K562 (cell line): ENCODE measurements at regions not wholly inside any gene's neighbourhood (a gene's known extent, or its start where the extent isn't known, plus 50 kb on each side); places are given as distances from the start of the nearest gene placed in this dataset.

Experiments
- ATAC-seq: fragments of 200-7000 bp; cut with Tn5 transposase; 3 replicates; pipeline ENCODE4 v1.9.1; 2020; ENCODE audit warnings: moderate library complexity
- BruUV-seq: library from RNA; stranded (reverse); fragments of 400-500 nt; replicated peaks from 2 replicates; lab custom pipeline; 2021; lab: Mats Ljungman, UMichigan
- CTCF ChIA-PET: fragments of 300-600 bp; formaldehyde crosslinking; extraction: SDS; loops from one replicate; lab custom pipeline; 2021; ENCODE audit warnings: low intra/inter-chr PET ratio; lab: Yijun Ruan, JAX
- POLR2A ChIA-PET: fragments of 300-600, 350-650 bp; sonication (Branson Sonifier 250); formaldehyde crosslinking; extraction: SDS; loops from one replicate; lab custom pipeline; 2021; ENCODE audit warnings: antibody characterized with exemption, inconsistent platforms; lab: Yijun Ruan, JAX
- DNase-seq, 4 experiments: peaks; one replicate each; pipeline versions ENCODE4 v3.0.0 to v3.0.0-alpha.2; 2011 to 2018; ENCODE audit warnings: low spot score in 3 of 4, mixed read lengths in 3 of 4; ENCODE audit errors: extremely low read depth in 1 of 4
- FAIRE-seq: peaks from 2 replicates; lab custom pipeline; 2011; peaks lifted over from hg19 to GRCh38; lab: Jason Lieb, UNC
- H2AFZ ChIP-seq: 2 replicates; pipeline ENCODE4 v1.6.0; 2011; ENCODE audit warnings: low read depth, low read length, control low read depth, inconsistent platforms
- H3K27ac ChIP-seq: fragments of 200-600 bp; 3 replicates; pipeline ENCODE4 v1.8.0; 2011; ENCODE audit warnings: low read depth, mild to moderate bottlenecking, control low read depth, inconsistent platforms, low read length, moderate library complexity, mixed read lengths; ENCODE audit errors: extremely low read depth
- H3K27me3 ChIP-seq, 2 experiments: fragments of 300-600 bp in 1 of 2; 2 replicates in 1 of 2; 3 replicates in 1 of 2; pipeline versions ENCODE4 v1.6.0 to v1.8.0; 2011; ENCODE audit warnings: inconsistent platforms in 2 of 2, low read length in 2 of 2, mild to moderate bottlenecking in 1 of 2, mixed read lengths in 1 of 2, moderate library complexity in 1 of 2; ENCODE audit not compliant: control insufficient read depth in 2 of 2, insufficient read depth in 2 of 2
- H3K36me3 ChIP-seq: fragments of 300-600 bp; 3 replicates; pipeline ENCODE4 v1.8.0; 2011; ENCODE audit warnings: mild to moderate bottlenecking, low read length, inconsistent platforms; ENCODE audit not compliant: control insufficient read depth, insufficient read depth
- H3K4me1 ChIP-seq, 2 experiments: fragments of 200-600 bp in 1 of 2; replicated peaks in 1 of 2; 2 replicates in 1 of 2; 3 replicates in 1 of 2; pipeline versions ENCODE4 v1.5.1 to v1.8.0; 2011; ENCODE audit warnings: inconsistent platforms in 2 of 2, low read length in 2 of 2, mild to moderate bottlenecking in 1 of 2, mixed read lengths in 1 of 2, moderate library complexity in 1 of 2; ENCODE audit not compliant: control insufficient read depth in 2 of 2, insufficient read depth in 2 of 2
- H3K4me2 ChIP-seq: 2 replicates; pipeline ENCODE4 v1.6.1; 2011; ENCODE audit warnings: low read length, control low read depth, inconsistent platforms, mixed read lengths; ENCODE audit not compliant: insufficient read depth
- H3K4me3 ChIP-seq: fragments of 200-600 bp; sonication (generic), shearing (Covaris generic); 2 replicates; pipeline ENCODE4 v1.5.1; 2016; ENCODE audit warnings: control low read depth, inconsistent platforms
- H3K79me2 ChIP-seq: fragments of 200-600 bp; 3 replicates; pipeline ENCODE4 v1.8.0; 2011; ENCODE audit warnings: low read length, inconsistent platforms; ENCODE audit not compliant: control insufficient read depth, insufficient read depth
- H3K9ac ChIP-seq, 2 experiments: 2 replicates each; pipeline versions ENCODE4 v1.6.0 to v1.6.1; 2011; ENCODE audit warnings: low read depth in 2 of 2, low read length in 2 of 2, control low read depth in 1 of 2, inconsistent platforms in 1 of 2, mild to moderate bottlenecking in 1 of 2, mixed read lengths in 1 of 2; ENCODE audit not compliant: insufficient read depth in 1 of 2
- H3K9me1 ChIP-seq: one replicate; pipeline ENCODE4 v1.6.0; 2011; ENCODE audit warnings: inconsistent platforms, mild to moderate bottlenecking, low read length, moderate library complexity; ENCODE audit not compliant: control insufficient read depth, insufficient read depth
- H3K9me3 ChIP-seq: replicated peaks from 2 replicates; pipeline ENCODE4 v1.5.1; 2011; ENCODE audit warnings: low read depth, low read length, inconsistent platforms; ENCODE audit not compliant: control insufficient read depth, insufficient read depth
- H4K20me1 ChIP-seq: replicated peaks from 2 replicates; pipeline ENCODE4 v1.6.1; 2011; ENCODE audit warnings: low read length, inconsistent platforms, mixed read lengths; ENCODE audit not compliant: control insufficient read depth, insufficient read depth
- CHD2 ChIP-seq: IDR thresholded peaks from 2 replicates; pipeline ENCODE4 v1.6.1; 2011; ENCODE audit warnings: low read depth, low read length
- CREM ChIP-seq: IDR thresholded peaks from 2 replicates; pipeline ENCODE4 v1.6.1; 2014; ENCODE audit warnings: antibody characterized with exemption, low read depth
- GATAD2B ChIP-seq: fragments of 450-650 bp; IDR thresholded peaks from 2 replicates; pipeline ENCODE4 v1.6.1; 2017; ENCODE audit warnings: mild to moderate bottlenecking, borderline replicate concordance
- KLF10 ChIP-seq: fragments of 250-450 bp; sonication (Bioruptor Pico); IDR thresholded peaks from 2 replicates; pipeline ENCODE4 v1.6.1; 2021; ENCODE audit warnings: matching md5 sums
- TAL1 ChIP-seq: fragments of 450-650 bp; IDR thresholded peaks from 2 replicates; pipeline ENCODE4 v1.6.1; 2016; ENCODE audit warnings: mild to moderate bottlenecking
- XRCC5 ChIP-seq: fragments of 200-400 bp; formaldehyde crosslinking; IDR thresholded peaks from 2 replicates; pipeline ENCODE4 v1.6.1; 2017; ENCODE audit warnings: low read depth, mild to moderate bottlenecking, low read length
- ZNF174 ChIP-seq: fragments of 250-450 bp; sonication (Bioruptor Pico); IDR thresholded peaks from 2 replicates; pipeline ENCODE4 v1.4.0; 2020; ENCODE audit warnings: mild to moderate bottlenecking
- ZNF24 ChIP-seq: fragments of 450-650 bp; IDR thresholded peaks from 2 replicates; pipeline ENCODE4 v1.6.1; 2016
- ZNF644 ChIP-seq: fragments of 200-800 bp; sonication (Bioruptor generic); IDR thresholded peaks from 2 replicates; pipeline ENCODE4 v1.6.1; 2016; ENCODE audit warnings: low read depth, missing genetic modification characterization, missing compliant biosample characterization
- WGBS: fragments of 100-300 bp; shearing (Covaris generic); methylation state at CpG from one replicate; pipeline ENCODE4 v1.1.6; 2016; ENCODE audit warnings: low coverage, mixed read lengths; ENCODE audit not compliant: insufficient coverage; ENCODE audit errors: missing lambda C conversion rate; 5-methylcytosine and 5-hydroxymethylcytosine counted together
- in situ Hi-C: fragments of 300-500 bp; cut with MboI; formaldehyde crosslinking; loops from 4 replicates; pipeline ENCODE4 v1.15.0; 2018; ENCODE audit warnings: inconsistent platforms, mixed read lengths
- intact Hi-C: fragments of 100-400 bp; cut with micrococcal nuclease; formaldehyde crosslinking; loops from 2 replicates; pipeline ENCODE4 v1.14.2; 2022
- TF ChIP-seq, protein P1 (sequence below): sonication (generic); formaldehyde crosslinking; IDR thresholded peaks from 2 replicates; pipeline ENCODE4 v1.8.0; 2022; ENCODE audit warnings: mild to moderate bottlenecking, low read depth, missing genetic modification reagents
- TF ChIP-seq, protein P2 (sequence below): sonication (generic); formaldehyde crosslinking; IDR thresholded peaks from 2 replicates; pipeline ENCODE4 v1.8.0; 2022; ENCODE audit warnings: missing genetic modification reagents, mild to moderate bottlenecking, borderline replicate concordance
- TF ChIP-seq, protein P3 (sequence below): fragments of 250-450 bp; sonication (Bioruptor Pico); IDR thresholded peaks from 2 replicates; pipeline ENCODE4 v1.8.0; 2021; ENCODE audit warnings: moderate library complexity, mild to moderate bottlenecking, inconsistent platforms
- TF ChIP-seq, protein P4 (sequence below): fragments of 450-650 bp; conservative IDR thresholded peaks from 2 replicates; pipeline ENCODE4 v1.6.1; 2016; ENCODE audit warnings: missing genetic modification characterization, low read depth, mild to moderate bottlenecking, control low read depth, missing compliant biosample characterization
- TF ChIP-seq, protein P5 (sequence below): fragments of 250-450 bp; sonication (Bioruptor Pico); IDR thresholded peaks from 2 replicates; pipeline ENCODE4 v1.5.0; 2021
- TF ChIP-seq, protein P6 (sequence below): fragments of 150-350 bp; conservative IDR thresholded peaks from 2 replicates; pipeline ENCODE4 v1.6.1; 2014; ENCODE audit warnings: low read length

DNA sequence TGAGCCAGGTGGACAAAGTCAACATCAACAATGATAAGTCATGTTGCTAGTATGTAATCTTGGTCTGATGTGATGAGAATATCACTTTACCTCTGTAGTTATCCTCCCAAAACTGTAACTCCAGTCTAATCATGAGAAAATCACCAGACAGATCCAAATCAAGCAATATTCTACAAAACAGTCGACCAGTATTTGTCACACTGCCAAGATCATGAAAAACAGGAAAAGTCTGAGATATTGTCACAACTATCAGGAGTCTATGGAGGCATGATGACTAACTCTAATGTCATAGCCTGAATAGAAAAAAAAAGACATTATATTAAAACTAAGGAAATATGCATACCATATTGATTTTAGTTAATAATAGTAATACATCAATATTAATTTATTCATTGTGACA, 1883.3 kb upstream of the CELF4 start:
- H3K79me2 ChIP-seq: no peaks in the 10 kb centered on the region
- ChIA-PET CTCF (no interaction called here), POLR2A (no interaction called here)
- H3K27ac ChIP-seq: no peak overlapping the region
- ATAC-seq: no peak
- no peak overlapping the region for H3K9ac ChIP-seq
- in situ Hi-C loops (no loop called here), intact Hi-C loops (no loop called here)
- no peaks in the 10 kb centered on the region for H3K4me1 ChIP-seq
- no peaks in the 10 kb centered on the region for H4K20me1 ChIP-seq
- 0% methylated on average over 1 of the region's 1 CpG for WGBS
- no peaks in the 10 kb centered on the region for H3K9me3 ChIP-seq
- no peak for FAIRE-seq
- H3K4me3 ChIP-seq: no peak overlapping the region
- H3K4me2 ChIP-seq: no peak overlapping the region
- no peak overlapping the region for H2AFZ ChIP-seq
- DNase-seq: no peak
- no peaks in the 10 kb centered on the region for H3K27me3 ChIP-seq
- no peaks in the 10 kb centered on the region for H3K9me1 ChIP-seq
- no TSS peak for BruUV-seq
- H3K36me3 ChIP-seq: no peaks in the 10 kb centered on the region
- no peak for TF ChIP-seq XRCC5
- no peak for TF ChIP-seq ZNF24
- TF ChIP-seq, protein P1, sequence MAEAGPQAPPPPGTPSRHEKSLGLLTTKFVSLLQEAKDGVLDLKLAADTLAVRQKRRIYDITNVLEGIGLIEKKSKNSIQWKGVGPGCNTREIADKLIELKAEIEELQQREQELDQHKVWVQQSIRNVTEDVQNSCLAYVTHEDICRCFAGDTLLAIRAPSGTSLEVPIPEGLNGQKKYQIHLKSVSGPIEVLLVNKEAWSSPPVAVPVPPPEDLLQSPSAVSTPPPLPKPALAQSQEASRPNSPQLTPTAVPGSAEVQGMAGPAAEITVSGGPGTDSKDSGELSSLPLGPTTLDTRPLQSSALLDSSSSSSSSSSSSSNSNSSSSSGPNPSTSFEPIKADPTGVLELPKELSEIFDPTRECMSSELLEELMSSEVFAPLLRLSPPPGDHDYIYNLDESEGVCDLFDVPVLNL (CRISPR knock-in tag): no peak
- no peak for TF ChIP-seq ZNF174 (CRISPR knock-in tag)
- TF ChIP-seq, protein P2, sequence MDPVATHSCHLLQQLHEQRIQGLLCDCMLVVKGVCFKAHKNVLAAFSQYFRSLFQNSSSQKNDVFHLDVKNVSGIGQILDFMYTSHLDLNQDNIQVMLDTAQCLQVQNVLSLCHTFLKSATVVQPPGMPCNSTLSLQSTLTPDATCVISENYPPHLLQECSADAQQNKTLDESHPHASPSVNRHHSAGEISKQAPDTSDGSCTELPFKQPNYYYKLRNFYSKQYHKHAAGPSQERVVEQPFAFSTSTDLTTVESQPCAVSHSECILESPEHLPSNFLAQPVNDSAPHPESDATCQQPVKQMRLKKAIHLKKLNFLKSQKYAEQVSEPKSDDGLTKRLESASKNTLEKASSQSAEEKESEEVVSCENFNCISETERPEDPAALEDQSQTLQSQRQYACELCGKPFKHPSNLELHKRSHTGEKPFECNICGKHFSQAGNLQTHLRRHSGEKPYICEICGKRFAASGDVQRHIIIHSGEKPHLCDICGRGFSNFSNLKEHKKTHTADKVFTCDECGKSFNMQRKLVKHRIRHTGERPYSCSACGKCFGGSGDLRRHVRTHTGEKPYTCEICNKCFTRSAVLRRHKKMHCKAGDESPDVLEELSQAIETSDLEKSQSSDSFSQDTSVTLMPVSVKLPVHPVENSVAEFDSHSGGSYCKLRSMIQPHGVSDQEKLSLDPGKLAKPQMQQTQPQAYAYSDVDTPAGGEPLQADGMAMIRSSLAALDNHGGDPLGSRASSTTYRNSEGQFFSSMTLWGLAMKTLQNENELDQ: no peak
- TF ChIP-seq, protein P3, sequence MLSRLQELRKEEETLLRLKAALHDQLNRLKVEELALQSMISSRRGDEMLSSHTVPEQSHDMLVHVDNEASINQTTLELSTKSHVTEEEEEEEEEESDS (CRISPR knock-in tag): no peak
- TF ChIP-seq, protein P4, sequence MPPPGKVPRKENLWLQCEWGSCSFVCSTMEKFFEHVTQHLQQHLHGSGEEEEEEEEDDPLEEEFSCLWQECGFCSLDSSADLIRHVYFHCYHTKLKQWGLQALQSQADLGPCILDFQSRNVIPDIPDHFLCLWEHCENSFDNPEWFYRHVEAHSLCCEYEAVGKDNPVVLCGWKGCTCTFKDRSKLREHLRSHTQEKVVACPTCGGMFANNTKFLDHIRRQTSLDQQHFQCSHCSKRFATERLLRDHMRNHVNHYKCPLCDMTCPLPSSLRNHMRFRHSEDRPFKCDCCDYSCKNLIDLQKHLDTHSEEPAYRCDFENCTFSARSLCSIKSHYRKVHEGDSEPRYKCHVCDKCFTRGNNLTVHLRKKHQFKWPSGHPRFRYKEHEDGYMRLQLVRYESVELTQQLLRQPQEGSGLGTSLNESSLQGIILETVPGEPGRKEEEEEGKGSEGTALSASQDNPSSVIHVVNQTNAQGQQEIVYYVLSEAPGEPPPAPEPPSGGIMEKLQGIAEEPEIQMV (tag): no peak
- TF ChIP-seq, protein P5, sequence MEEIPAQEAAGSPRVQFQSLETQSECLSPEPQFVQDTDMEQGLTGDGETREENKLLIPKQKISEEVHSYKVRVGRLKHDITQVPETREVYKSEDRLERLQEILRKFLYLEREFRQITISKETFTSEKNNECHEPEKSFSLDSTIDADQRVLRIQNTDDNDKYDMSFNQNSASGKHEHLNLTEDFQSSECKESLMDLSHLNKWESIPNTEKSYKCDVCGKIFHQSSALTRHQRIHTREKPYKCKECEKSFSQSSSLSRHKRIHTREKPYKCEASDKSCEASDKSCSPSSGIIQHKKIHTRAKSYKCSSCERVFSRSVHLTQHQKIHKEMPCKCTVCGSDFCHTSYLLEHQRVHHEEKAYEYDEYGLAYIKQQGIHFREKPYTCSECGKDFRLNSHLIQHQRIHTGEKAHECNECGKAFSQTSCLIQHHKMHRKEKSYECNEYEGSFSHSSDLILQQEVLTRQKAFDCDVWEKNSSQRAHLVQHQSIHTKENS: no peak
- TF ChIP-seq, protein P6, sequence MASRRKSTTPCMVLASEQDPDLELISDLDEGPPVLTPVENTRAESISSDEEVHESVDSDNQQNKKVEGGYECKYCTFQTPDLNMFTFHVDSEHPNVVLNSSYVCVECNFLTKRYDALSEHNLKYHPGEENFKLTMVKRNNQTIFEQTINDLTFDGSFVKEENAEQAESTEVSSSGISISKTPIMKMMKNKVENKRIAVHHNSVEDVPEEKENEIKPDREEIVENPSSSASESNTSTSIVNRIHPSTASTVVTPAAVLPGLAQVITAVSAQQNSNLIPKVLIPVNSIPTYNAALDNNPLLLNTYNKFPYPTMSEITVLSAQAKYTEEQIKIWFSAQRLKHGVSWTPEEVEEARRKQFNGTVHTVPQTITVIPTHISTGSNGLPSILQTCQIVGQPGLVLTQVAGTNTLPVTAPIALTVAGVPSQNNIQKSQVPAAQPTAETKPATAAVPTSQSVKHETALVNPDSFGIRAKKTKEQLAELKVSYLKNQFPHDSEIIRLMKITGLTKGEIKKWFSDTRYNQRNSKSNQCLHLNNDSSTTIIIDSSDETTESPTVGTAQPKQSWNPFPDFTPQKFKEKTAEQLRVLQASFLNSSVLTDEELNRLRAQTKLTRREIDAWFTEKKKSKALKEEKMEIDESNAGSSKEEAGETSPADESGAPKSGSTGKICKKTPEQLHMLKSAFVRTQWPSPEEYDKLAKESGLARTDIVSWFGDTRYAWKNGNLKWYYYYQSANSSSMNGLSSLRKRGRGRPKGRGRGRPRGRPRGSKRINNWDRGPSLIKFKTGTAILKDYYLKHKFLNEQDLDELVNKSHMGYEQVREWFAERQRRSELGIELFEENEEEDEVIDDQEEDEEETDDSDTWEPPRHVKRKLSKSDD: no peak
- TF ChIP-seq CREM: no peak
- no peak for TF ChIP-seq TAL1
- no peak for TF ChIP-seq KLF10
- no peak for TF ChIP-seq CHD2
- no peak for TF ChIP-seq GATAD2B
- no peak for TF ChIP-seq ZNF644 (tag)
